ENCODE measurements at regions not wholly inside any gene's neighbourhood (a gene's known extent, or its start where the extent isn't known, plus 50 kb on each side); places are given as distances from the start of the nearest gene placed in this dataset.
"Not testable (repeated sequence)": the region's sequence is repeated elsewhere in the genome, so short reads cannot be mapped to it uniquely, and the experiment has no call there.

DNA sequence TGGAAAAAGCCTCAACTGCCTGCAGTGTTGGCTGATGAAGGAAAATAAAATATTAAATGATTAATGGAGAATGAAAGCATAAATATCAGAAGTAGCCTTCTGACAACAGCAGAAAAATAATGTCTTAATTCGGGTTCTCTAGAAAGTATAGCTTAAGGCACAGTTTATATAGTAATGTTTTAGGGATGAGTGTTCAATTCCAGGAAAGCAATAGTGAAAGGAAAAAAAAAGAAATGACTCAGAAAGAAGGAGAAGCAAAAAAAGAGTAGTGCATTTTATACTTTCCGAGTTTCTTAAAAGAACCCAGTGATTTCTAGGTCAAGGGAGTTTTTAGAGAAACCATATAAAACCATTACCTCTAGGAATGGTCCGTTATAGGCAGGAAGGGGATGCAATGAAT, 137.3 kb downstream of the HTR1B start:
- DNase-seq (ENCODE audit: low read depth in 4 of 4, low spot score in 3 of 4) = no peak

- DNase-seq (ENCODE audit: low read depth in 4 of 4, low spot score in 3 of 4) = no peak
Measured at GRCh38 chr6:77324866-77325265, 138.4 kb downstream of the HTR1B start.

DNA sequence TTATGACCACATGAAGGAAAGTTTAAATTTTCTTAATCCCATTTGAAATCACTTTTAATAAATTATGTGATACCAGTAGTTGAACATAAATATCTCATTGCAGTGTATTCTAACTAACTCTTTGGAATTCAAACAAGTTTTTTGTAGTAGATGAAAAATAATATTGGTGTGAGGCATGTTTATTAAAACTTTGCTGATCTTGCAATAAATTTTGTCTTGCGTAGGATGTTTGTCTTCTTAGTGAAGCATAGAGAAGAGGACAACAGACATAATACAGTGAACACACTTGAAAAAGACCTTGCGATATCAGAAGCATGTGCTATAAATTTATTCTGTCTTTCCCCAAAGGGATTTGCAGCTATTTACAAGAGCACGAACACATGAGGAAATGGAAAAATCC, 140.7 kb downstream of the HTR1B start:
- DNase-seq (ENCODE audit: low read depth in 4 of 4, low spot score in 3 of 4) = no peak

DNA sequence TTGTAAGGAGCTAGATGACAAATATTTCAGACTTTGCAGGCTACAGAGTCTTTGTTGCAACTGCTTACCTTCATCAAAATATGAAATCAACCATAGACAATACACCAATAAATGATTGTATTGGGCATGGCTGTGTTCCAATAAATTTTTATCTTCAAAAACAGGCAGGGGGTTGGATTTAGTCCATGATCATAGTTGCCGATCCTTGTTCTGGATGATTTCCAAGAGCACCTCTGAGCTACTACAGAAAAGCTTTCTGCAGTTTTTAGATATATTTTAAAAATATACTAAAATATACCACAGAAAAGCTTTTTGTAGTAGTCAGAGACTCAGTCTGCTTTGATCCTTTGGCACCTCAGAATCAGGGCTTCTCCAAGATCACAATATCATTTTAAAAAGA, 145.0 kb downstream of the HTR1B start:
- DNase-seq (ENCODE audit: low read depth in 4 of 4, low spot score in 3 of 4) = no peak

DNA sequence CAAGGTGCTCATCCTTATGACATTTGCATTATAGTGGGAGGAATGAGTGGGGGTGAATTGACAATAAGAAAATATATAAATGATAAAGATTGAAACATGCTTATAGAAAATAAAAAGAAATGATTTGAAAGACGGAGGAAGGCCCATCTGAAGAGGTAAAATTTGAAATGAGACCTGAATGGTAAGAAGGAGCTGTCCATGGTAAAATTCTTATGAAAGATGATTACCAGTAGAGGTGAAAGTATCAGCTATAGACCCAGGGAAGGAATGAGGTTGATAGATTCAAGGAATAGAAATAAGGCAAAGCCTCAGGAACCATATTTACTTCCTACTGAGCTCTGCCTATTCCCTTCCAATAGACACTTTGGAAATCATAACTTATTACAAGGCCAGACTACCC, 149.7 kb downstream of the HTR1B start:
- no peak for DNase-seq (ENCODE audit: low read depth in 4 of 4, low spot score in 3 of 4)

DNA sequence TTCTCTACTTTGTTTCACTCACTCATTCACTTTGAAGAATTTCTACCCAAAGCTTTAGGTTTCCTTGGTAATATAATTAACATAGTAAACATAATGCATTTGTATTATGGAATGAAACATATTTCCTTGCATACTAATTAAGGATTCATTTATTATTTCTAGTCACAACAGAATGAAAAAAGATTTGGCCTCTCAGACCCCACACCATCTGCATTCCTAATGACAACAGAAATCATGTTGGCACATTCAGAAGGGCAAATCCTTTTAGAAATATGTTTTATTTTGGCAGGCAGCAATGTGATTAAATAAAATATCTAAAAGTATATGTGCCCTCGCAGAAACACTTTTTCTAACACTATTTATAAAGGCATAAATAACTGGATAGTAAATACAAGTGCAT, 163.4 kb downstream of the HTR1B start:
- no peak for DNase-seq (ENCODE audit: low read depth in 4 of 4, low spot score in 3 of 4)

- no peak for DNase-seq (ENCODE audit: low read depth in 4 of 4, low spot score in 3 of 4)
Measured at GRCh38 chr6:77298283-77298682, 165.0 kb downstream of the HTR1B start.

DNA sequence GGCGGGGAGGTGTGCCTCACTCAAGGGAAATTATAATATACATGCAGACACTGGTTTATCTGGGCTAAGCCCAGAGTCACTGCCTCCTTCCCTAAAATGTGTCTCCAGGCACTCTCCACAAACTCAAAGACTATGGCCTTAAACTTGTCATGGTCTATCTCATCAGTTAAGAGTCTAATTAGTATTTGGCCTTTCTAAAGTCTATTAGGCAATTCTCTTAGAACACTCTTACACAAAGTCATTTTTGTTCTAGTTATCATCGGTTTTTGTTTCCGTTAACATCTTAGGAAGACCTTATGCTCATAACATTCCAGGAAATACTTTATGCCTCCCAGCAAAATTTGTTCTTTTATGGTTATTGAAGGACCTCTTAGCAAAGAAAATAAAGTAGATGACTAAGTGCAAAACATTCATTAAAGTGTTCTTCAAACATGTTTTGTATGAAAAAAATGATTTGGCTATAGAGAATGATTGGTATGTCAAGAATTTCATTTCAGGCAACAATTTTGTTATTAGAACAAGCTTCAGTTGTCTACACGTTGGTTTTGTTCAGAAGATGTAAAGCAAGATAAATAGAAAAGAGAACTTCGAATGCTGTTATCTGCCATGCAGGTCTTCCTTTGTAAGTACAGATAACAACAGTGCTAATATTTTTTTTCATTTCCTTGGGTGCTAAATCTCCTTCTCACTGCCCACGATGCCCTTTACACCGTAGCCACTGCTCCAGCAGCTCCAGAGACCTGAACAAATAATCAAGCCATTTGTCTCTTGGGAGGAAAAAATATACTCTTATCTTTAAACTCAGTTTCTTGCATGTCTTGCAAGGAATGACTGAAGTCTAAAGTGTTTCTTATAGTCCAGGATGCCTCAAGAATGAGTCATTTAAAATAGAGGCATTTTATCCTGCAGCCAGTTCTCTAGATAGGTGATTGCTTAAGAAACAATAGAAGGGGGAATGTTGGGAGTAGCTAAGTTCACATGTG, 170.4 kb downstream of the HTR1B start:
- no peak for DNase-seq (ENCODE audit: low read depth in 4 of 4, low spot score in 3 of 4)

- no peak for DNase-seq (ENCODE audit: low read depth in 4 of 4, low spot score in 3 of 4)
Measured at GRCh38 chr6:77290798-77291197, 172.5 kb downstream of the HTR1B start.

DNA sequence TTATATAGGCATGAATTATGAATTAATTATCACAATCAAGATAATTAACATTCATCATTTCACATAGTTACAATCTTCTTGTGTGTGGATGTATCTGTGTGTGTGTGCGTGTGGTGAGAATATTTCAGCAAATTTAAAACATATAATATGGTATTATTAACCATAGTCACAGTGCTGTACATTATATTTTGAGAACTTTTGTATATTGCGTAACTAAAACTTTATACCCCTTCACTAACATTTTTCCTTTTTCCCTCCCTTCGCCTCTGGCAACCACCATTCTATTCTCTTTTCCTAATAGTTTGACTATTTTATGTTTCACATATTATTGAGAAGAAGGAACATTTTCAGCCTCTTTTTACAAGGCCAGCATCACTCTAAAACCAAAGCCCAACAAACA, 176.8 kb downstream of the HTR1B start:
- no peak for DNase-seq (ENCODE audit: low read depth in 4 of 4, low spot score in 3 of 4)

DNA sequence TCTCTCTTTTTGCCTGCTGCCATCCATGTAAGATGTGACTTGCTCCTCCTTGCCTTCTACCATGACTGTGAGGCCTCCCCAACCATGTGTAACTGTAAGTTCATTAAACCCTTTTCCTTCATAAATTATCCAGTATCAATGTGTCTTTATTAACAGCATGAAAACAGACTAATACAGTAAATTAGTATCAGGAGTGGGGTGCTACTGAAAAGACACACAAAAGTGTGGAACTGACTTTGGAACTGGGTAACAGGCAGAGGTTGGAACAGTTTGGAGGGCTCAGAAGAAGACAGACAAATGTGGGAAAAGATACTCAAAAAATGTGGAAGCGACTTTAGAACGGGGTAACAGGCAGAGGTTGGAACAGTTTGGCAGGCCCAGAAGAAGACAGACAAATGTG, 189.4 kb downstream of the HTR1B start:
- no peak for DNase-seq (ENCODE audit: low read depth in 4 of 4, low spot score in 3 of 4)

GRCh38 chr6:77264970-77265369, 198.3 kb downstream of the HTR1B start:
- no peak for DNase-seq (ENCODE audit: low read depth in 4 of 4, low spot score in 3 of 4)

- no peak for DNase-seq (ENCODE audit: low read depth in 4 of 4, low spot score in 3 of 4)
Measured at GRCh38 chr6:77263003-77263402, 200.3 kb downstream of the HTR1B start.

DNA sequence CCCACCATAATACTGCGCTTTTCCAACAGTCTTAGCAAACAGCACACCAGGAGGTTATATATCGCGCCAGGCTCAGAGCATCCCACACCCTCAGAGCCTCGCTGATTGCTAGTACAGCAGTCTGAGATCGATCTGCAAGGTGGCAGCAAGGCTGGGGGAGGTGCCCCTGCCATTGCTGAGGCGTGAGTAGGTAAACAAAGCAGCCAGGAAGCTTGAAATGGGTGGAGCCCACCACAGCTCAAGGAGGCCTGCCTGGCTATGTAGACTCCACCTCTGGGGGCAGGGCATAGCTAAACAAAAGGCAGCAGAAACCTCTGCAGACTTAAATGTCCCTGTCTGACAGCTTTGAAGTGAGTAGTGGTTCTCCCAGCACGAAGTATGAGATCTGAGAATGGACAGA, 211.5 kb downstream of the HTR1B start:
- not testable (repeated sequence) for DNase-seq (ENCODE audit: low read depth in 4 of 4, low spot score in 3 of 4)

DNA sequence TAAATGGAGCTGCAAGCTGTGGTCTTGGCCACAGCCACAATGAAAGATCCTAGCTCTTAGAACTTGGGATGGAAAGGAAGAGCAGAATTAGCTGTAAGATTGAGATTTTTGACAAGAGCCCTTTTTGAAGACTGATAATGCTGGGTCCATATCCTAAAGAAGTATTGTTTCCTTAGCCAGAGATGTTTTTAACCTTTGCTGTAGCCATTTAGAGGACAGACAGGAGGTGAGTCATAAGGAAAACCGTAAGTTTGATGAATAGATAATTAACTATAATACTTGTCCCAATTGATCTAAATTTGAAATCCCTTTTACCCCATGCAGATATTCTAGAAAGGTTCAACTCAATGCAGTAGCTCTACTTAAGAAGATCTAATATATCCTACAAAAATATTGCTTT, 213.7 kb downstream of the HTR1B start:
- DNase-seq (ENCODE audit: low read depth in 4 of 4, low spot score in 3 of 4) = no peak

DNA sequence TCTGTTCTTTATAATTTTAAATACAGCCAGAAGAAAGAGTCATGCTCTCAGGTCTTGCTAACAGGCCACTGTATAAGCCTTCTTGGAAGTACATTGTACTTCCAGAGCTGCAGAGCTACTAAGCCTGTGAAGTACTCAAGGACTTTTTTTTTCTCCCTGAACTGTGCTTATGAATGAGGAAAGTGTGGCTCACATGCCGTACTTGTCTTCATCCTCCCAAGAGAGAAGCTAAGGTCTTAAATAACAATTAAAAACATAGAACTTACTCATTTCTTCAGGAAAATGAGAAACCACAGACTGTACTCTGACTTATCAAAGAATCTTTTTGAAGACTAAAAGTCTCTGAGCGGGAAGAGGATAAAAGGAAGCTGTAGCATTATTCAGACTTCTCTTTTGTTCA, 218.3 kb downstream of the HTR1B start:
- DNase-seq (ENCODE audit: low read depth in 4 of 4, low spot score in 3 of 4) = no peak

DNA sequence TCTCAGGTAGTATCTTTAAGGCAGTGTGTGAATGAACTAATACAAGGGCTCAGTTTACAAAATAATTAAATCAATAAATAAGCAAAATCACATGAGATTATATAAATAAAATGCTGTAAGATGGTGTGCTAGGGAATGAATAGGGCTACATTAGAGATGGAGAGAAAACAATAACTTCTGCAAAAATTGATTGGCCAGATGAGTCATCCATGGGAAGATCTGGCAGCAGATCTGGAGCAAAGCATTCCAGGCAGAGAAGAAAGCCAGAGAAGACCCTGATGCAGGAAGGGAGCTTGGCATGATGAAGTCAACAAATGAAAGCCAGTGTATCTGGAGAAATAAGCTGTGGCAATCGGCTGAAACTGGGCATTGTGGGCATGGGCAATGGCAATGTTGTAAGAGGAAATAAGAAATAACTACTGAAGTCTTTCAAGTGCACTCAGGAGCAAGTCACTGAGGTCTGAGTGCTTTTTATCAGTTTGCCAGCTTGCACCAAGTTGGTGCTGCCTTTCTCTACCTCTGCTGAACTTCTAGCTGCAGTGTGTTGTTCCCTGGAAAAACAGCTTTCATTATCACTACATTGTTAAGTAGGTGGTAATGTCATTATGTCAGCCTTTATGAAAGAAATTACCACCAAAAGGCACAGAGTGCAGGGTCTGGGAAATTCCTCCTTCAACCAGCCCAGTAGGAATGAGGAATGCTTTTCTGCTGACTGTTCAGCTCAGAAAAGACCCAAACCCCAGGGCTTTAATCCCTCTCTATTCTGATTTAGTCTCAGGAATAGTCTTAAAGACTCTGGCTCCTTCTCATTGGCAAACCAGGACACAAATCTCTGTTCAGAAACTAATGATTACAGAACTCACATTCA, 231.6 kb downstream of the HTR1B start:
- no peak for DNase-seq (ENCODE audit: low read depth in 4 of 4, low spot score in 3 of 4)

GRCh38 chr6:77228279-77228678, 235.0 kb downstream of the HTR1B start:
- DNase-seq (ENCODE audit: low read depth in 4 of 4, low spot score in 3 of 4) = no peak

DNA sequence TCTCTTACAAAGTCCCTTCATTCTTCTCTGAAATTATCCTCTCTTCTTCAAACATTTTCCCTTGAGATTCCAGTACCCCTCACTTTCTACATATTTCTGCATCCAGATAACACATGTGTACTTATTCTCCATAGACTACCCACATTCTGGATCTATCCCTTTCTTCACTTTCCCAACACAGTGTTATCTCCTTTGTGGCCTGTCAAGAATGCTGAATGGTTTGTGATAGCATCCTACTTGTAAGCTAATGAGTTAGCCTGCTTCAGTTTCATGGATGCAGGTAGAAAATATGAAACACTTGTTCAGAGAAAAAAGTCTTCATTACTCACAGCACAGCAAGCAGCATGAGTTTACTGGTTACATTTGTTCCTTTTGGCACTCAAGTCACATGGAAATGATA, 245.4 kb downstream of the HTR1B start:
- no peak for DNase-seq (ENCODE audit: low read depth in 4 of 4, low spot score in 3 of 4)

DNA sequence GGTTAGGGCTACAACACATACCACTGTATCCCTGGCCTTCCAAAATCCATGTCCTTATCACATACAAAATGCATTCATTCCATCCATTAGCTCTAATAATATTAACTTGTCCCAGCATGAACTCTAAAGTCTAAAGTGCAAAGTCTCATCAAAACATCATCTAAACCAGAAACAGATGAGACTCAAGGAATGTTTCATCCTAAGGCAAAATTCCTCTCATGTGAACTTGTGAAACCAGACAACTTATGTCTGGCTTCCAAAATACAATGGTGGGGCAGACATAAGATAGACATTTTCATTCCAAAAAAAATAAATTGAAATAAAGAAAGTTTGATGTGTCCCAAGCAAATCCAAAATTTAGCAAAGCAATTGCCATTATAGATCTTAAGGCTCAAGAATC, 257.4 kb downstream of the HTR1B start:
- DNase-seq (ENCODE audit: low read depth in 4 of 4, low spot score in 3 of 4) = no peak

DNA sequence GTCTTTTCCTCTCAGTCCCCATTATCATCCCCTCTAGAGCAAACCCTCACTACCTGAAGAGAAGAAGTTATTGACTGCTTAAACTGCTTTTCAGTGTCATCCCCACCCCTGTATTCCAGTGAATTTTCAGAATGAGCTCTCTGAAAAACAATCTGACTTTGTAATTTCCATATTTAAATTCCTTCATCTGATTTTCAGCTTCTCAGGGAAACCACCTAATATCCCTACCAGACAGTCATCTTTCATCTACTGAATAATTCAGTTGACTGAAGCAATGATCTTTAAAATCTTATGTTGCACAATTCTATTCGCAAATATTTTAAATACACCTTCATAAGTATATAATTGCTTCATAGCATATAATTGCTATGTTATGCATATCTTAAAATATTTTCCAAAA, 258.7 kb downstream of the HTR1B start:
- no peak for DNase-seq (ENCODE audit: low read depth in 4 of 4, low spot score in 3 of 4)

DNA sequence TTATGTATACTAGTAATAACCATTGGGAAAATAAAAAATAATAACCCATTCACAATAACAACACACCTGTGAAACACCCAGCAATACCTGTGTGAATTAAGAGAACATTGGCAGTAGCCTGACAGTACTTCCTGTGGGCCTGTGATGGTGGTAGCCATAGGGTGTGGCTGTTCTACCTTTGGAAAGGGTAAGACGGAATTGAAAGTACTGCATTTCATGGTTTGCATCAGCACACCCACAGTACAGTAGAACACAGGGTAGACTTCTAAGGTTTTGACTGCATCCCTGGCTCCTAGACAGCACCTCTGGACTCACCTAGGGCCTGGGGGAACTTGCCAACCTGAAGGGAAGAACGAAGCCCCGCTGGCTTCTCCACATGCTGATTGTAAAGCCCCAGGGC, 279.8 kb downstream of the HTR1B start:
- DNase-seq (ENCODE audit: low read depth in 4 of 4, low spot score in 3 of 4) = no peak
